ENCODE measurements at regions not wholly inside any gene's neighbourhood (a gene's known extent, or its start where the extent isn't known, plus 50 kb on each side); places are given as distances from the start of the nearest gene placed in this dataset.

- no peak for TF ChIP-seq CTCF (IDR thresholded peaks at IDR 0.05)
- TF ChIP-seq POLR2A (IDR thresholded peaks at IDR 0.05): no peak
Observed at GRCh38 chr10:10663622-10664021, 354.1 kb upstream of the CELF2 start.

Measured in esophagus squamous epithelium (tissue), 4 donors.